ENCODE measurements at regions not wholly inside any gene's neighbourhood (a gene's known extent, or its start where the extent isn't known, plus 50 kb on each side); places are given as distances from the start of the nearest gene placed in this dataset.

DNA sequence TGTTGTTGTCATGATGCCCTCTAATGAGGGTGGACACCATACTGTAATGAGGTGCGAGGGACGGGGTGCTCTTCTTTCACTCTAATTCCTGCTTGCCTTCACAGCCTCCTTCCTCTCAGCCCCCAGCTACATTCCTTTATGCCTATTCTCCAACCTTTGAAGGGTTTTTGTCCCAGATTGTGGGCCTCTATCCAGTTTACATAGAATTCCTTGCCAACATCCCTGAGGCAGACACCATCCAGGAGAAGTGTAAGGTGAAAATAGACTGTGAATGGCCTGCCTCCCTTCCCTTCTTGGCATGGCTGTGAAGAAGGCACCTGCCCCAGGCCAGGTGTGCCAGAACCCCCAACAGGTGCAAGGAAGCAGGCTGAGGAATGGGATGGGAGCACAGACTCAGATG lies 122.3 kb downstream of the CHST1 start:
- no peaks in the 10 kb centered on the region for H3K36me3 ChIP-seq (ENCODE audit: control insufficient read depth in 2 of 2, insufficient read depth in 2 of 2, low read length in 2 of 2)
- peaks cover 0 to 3% of the 10 kb centered on the region in 2 donors for H3K27me3 ChIP-seq (ENCODE audit: control insufficient read depth in 2 of 2, insufficient read depth in 2 of 2, low read length in 2 of 2)
- no peaks in the 10 kb centered on the region for H3K9me3 ChIP-seq (ENCODE audit: control insufficient read depth in 2 of 2, low read length in 2 of 2)
- H3K4me1 ChIP-seq (ENCODE audit: control insufficient read depth in 2 of 2, insufficient read depth in 2 of 2, low read length in 2 of 2) = no peaks in the 10 kb centered on the region
- H3K27ac ChIP-seq (ENCODE audit: low read depth in 2 of 2, low read length in 2 of 2) = no peak overlapping the region
- H3K4me3 ChIP-seq (ENCODE audit: low read length in 2 of 2) = no peak overlapping the region
- H3K9ac ChIP-seq (ENCODE audit: low read depth in 1 of 2, low read length in 2 of 2) = no peak overlapping the region

- Histone ChIP-seq H3K36me3 (ENCODE audit: control insufficient read depth in 2 of 2, insufficient read depth in 2 of 2, low read length in 2 of 2) (no peaks in the 10 kb centered on the region), H3K4me1 (ENCODE audit: control insufficient read depth in 2 of 2, insufficient read depth in 2 of 2, low read length in 2 of 2) (no peaks in the 10 kb centered on the region), H3K27ac (ENCODE audit: low read depth in 2 of 2, low read length in 2 of 2) (no peak overlapping the region), H3K27me3 (ENCODE audit: control insufficient read depth in 2 of 2, insufficient read depth in 2 of 2, low read length in 2 of 2) (peaks cover 0 to 3% of the 10 kb centered on the region in 2 donors), H3K4me3 (ENCODE audit: low read length in 2 of 2) (no peak overlapping the region), H3K9ac (ENCODE audit: low read depth in 1 of 2, low read length in 2 of 2) (no peak overlapping the region), H3K9me3 (ENCODE audit: control insufficient read depth in 2 of 2, low read length in 2 of 2) (no peaks in the 10 kb centered on the region)
Measured at GRCh38 chr11:45541693-45542434, 123.6 kb downstream of the CHST1 start.

DNA sequence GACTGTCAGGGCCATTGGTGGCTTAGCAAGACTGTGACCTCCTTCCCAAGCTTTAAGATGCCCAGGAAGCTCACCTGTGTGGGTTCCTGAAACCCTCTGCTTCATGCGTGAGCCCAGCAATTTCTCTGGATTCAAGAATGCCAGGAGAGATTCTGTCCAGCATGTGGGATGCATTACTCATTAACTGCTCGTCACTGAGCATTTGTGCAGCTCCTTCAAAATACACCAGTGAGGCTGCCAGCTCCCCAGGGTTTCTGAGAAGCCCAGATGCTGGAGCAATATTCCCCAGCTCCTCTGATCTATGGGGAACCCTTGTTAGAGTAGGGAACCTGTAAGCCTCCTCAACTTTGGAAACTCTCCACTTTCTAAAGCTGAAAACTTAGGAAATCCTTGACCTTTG lies 126.5 kb downstream of the CHST1 start:
- Histone ChIP-seq H3K9me3 (ENCODE audit: control insufficient read depth in 2 of 2, low read length in 2 of 2) (no peaks in the 10 kb centered on the region), H3K36me3 (ENCODE audit: control insufficient read depth in 2 of 2, insufficient read depth in 2 of 2, low read length in 2 of 2) (no peaks in the 10 kb centered on the region), H3K9ac (ENCODE audit: low read depth in 1 of 2, low read length in 2 of 2) (no peak overlapping the region), H3K27ac (ENCODE audit: low read depth in 2 of 2, low read length in 2 of 2) (no peak overlapping the region), H3K27me3 (ENCODE audit: control insufficient read depth in 2 of 2, insufficient read depth in 2 of 2, low read length in 2 of 2) (peaks cover 0 to 3% of the 10 kb centered on the region in 2 donors), H3K4me3 (ENCODE audit: low read length in 2 of 2) (no peak overlapping the region), H3K4me1 (ENCODE audit: control insufficient read depth in 2 of 2, insufficient read depth in 2 of 2, low read length in 2 of 2) (no peaks in the 10 kb centered on the region)

DNA sequence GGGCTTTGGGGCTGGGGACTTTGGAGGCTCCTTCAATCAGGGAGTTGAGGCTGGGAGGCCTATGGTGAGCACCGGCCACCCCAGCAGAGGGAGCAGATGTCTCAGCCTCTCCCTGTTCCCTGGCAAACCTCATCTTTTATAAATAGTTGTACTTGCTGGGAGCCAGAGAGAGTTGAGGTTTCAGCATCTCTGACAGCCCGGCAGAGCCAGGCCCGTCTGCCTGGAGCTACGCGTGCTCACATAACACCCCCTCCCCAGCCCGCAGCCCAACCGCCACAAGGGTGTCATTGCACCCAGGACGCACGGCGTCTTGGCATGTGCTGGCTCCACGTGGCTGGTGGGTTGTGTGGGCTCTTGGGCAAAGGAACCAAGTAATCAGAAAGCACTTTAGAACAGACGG lies 127.1 kb downstream of the CHST1 start:
- Histone ChIP-seq H3K27me3 (ENCODE audit: control insufficient read depth in 2 of 2, insufficient read depth in 2 of 2, low read length in 2 of 2) (peaks cover 0 to 3% of the 10 kb centered on the region in 2 donors), H3K27ac (ENCODE audit: low read depth in 2 of 2, low read length in 2 of 2) (no peak overlapping the region), H3K4me3 (ENCODE audit: low read length in 2 of 2) (no peak overlapping the region), H3K4me1 (ENCODE audit: control insufficient read depth in 2 of 2, insufficient read depth in 2 of 2, low read length in 2 of 2) (no peaks in the 10 kb centered on the region), H3K9me3 (ENCODE audit: control insufficient read depth in 2 of 2, low read length in 2 of 2) (no peaks in the 10 kb centered on the region), H3K36me3 (ENCODE audit: control insufficient read depth in 2 of 2, insufficient read depth in 2 of 2, low read length in 2 of 2) (no peaks in the 10 kb centered on the region), H3K9ac (ENCODE audit: low read depth in 1 of 2, low read length in 2 of 2) (no peak overlapping the region)

DNA sequence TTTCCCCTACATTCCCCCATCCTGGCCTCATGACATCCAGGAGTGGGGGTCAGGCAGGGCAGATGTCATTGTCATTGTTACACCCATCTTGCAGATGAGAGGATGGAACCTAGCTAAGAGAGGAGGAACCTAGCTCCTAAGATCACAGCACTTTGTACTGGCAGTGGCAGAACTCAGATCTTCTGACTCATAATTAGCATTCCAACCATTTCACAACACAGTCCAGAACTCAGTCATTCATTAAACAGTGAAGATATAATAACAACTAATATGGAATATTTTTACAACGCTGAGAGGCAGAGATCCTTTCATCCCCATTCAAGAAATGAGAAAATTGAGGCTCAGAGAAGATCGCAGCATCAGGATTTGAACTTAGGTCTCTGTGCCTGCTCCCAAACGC lies 127.8 kb downstream of the CHST1 start:
- H3K27ac ChIP-seq (ENCODE audit: low read depth in 2 of 2, low read length in 2 of 2) = no peak overlapping the region
- H3K9me3 ChIP-seq (ENCODE audit: control insufficient read depth in 2 of 2, low read length in 2 of 2) = no peaks in the 10 kb centered on the region

DNA sequence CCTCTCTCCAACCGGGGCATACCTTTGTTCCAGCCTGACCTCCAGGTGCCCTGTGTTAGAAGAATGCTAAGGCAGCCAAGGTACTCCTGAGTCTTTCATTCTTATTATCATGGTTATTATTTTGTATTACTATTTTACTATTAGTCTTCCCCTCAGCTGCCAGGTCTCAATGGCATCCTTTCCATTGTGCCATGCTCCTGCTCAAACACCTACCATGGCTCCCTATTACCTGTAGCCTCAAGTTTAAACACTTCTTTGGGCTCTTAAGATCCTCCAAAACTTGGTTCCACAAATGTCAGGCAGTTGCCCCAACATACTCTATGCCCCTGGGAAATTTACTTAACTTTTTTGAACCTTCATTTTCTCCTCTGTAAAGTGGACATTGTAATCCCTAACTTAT lies 130.4 kb downstream of the CHST1 start:
- H3K4me3 ChIP-seq (ENCODE audit: low read length in 2 of 2) = no peak overlapping the region

More for the DNA sequence above, 127.8 kb downstream of the CHST1 start:
- Histone ChIP-seq H3K27me3 (ENCODE audit: control insufficient read depth in 2 of 2, insufficient read depth in 2 of 2, low read length in 2 of 2) (peaks cover 0 to 3% of the 10 kb centered on the region in 2 donors), H3K4me3 (ENCODE audit: low read length in 2 of 2) (no peak overlapping the region), H3K9ac (ENCODE audit: low read depth in 1 of 2, low read length in 2 of 2) (no peak overlapping the region), H3K4me1 (ENCODE audit: control insufficient read depth in 2 of 2, insufficient read depth in 2 of 2, low read length in 2 of 2) (no peaks in the 10 kb centered on the region), H3K36me3 (ENCODE audit: control insufficient read depth in 2 of 2, insufficient read depth in 2 of 2, low read length in 2 of 2) (no peaks in the 10 kb centered on the region)

GRCh38 chr11:45534132-45534531 lies 131.3 kb downstream of the CHST1 start:
- H3K27me3 ChIP-seq (ENCODE audit: control insufficient read depth in 2 of 2, insufficient read depth in 2 of 2, low read length in 2 of 2) = no peaks in the 10 kb centered on the region
- no peaks in the 10 kb centered on the region for H3K9me3 ChIP-seq (ENCODE audit: control insufficient read depth in 2 of 2, low read length in 2 of 2)
- H3K36me3 ChIP-seq (ENCODE audit: control insufficient read depth in 2 of 2, insufficient read depth in 2 of 2, low read length in 2 of 2) = no peaks in the 10 kb centered on the region
- H3K4me3 ChIP-seq (ENCODE audit: low read length in 2 of 2) = no peak overlapping the region
- no peak overlapping the region for H3K27ac ChIP-seq (ENCODE audit: low read depth in 2 of 2, low read length in 2 of 2)
- no peak overlapping the region for H3K9ac ChIP-seq (ENCODE audit: low read depth in 1 of 2, low read length in 2 of 2)
- H3K4me1 ChIP-seq (ENCODE audit: control insufficient read depth in 2 of 2, insufficient read depth in 2 of 2, low read length in 2 of 2) = no peaks in the 10 kb centered on the region

More for the DNA sequence above, 130.4 kb downstream of the CHST1 start:
- Histone ChIP-seq H3K27me3 (ENCODE audit: control insufficient read depth in 2 of 2, insufficient read depth in 2 of 2, low read length in 2 of 2) (no peaks in the 10 kb centered on the region), H3K4me1 (ENCODE audit: control insufficient read depth in 2 of 2, insufficient read depth in 2 of 2, low read length in 2 of 2) (no peaks in the 10 kb centered on the region), H3K27ac (ENCODE audit: low read depth in 2 of 2, low read length in 2 of 2) (no peak overlapping the region), H3K36me3 (ENCODE audit: control insufficient read depth in 2 of 2, insufficient read depth in 2 of 2, low read length in 2 of 2) (no peaks in the 10 kb centered on the region), H3K9ac (ENCODE audit: low read depth in 1 of 2, low read length in 2 of 2) (no peak overlapping the region), H3K9me3 (ENCODE audit: control insufficient read depth in 2 of 2, low read length in 2 of 2) (no peaks in the 10 kb centered on the region)

- Histone ChIP-seq H3K27ac (ENCODE audit: low read depth in 2 of 2, low read length in 2 of 2) (no peak overlapping the region), H3K4me1 (ENCODE audit: control insufficient read depth in 2 of 2, insufficient read depth in 2 of 2, low read length in 2 of 2) (no peaks in the 10 kb centered on the region), H3K9me3 (ENCODE audit: control insufficient read depth in 2 of 2, low read length in 2 of 2) (no peaks in the 10 kb centered on the region), H3K4me3 (ENCODE audit: low read length in 2 of 2) (no peak overlapping the region), H3K36me3 (ENCODE audit: control insufficient read depth in 2 of 2, insufficient read depth in 2 of 2, low read length in 2 of 2) (no peaks in the 10 kb centered on the region), H3K9ac (ENCODE audit: low read depth in 1 of 2, low read length in 2 of 2) (no peak overlapping the region), H3K27me3 (ENCODE audit: control insufficient read depth in 2 of 2, insufficient read depth in 2 of 2, low read length in 2 of 2) (no peaks in the 10 kb centered on the region)
Measured at GRCh38 chr11:45532546-45532945, 132.9 kb downstream of the CHST1 start.

GRCh38 chr11:45530776-45531175 lies 134.6 kb downstream of the CHST1 start:
- Histone ChIP-seq H3K27ac (ENCODE audit: low read depth in 2 of 2, low read length in 2 of 2) (no peak overlapping the region), H3K9me3 (ENCODE audit: control insufficient read depth in 2 of 2, low read length in 2 of 2) (no peaks in the 10 kb centered on the region), H3K4me1 (ENCODE audit: control insufficient read depth in 2 of 2, insufficient read depth in 2 of 2, low read length in 2 of 2) (no peaks in the 10 kb centered on the region), H3K4me3 (ENCODE audit: low read length in 2 of 2) (no peak overlapping the region), H3K27me3 (ENCODE audit: control insufficient read depth in 2 of 2, insufficient read depth in 2 of 2, low read length in 2 of 2) (no peaks in the 10 kb centered on the region), H3K36me3 (ENCODE audit: control insufficient read depth in 2 of 2, insufficient read depth in 2 of 2, low read length in 2 of 2) (no peaks in the 10 kb centered on the region), H3K9ac (ENCODE audit: low read depth in 1 of 2, low read length in 2 of 2) (no peak overlapping the region)

DNA sequence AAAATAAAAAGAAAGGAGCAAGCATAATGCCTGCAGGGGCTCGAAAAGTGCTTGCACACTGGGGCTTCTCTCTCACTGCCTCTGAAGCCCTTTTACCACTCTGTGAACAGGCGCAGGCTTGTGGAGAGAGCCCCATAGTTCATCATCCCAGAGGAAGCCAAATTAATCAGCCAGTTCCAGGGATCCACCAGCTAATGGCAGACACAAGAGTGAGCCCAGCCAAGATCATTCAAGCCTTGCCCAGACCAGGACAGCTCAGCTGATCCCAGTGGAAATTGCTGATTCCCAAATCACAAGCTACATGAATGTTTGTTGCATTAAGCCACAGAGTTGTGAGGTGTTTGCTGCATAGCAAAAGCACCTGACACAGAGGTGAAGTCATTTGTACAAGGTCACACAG lies 135.3 kb downstream of the CHST1 start:
- no peak overlapping the region for H3K27ac ChIP-seq (ENCODE audit: low read depth in 2 of 2, low read length in 2 of 2)
- H3K9ac ChIP-seq (ENCODE audit: low read depth in 1 of 2, low read length in 2 of 2) = no peak overlapping the region
- no peaks in the 10 kb centered on the region for H3K27me3 ChIP-seq (ENCODE audit: control insufficient read depth in 2 of 2, insufficient read depth in 2 of 2, low read length in 2 of 2)
- no peak overlapping the region for H3K4me3 ChIP-seq (ENCODE audit: low read length in 2 of 2)
- H3K36me3 ChIP-seq (ENCODE audit: control insufficient read depth in 2 of 2, insufficient read depth in 2 of 2, low read length in 2 of 2) = no peaks in the 10 kb centered on the region
- H3K9me3 ChIP-seq (ENCODE audit: control insufficient read depth in 2 of 2, low read length in 2 of 2) = no peaks in the 10 kb centered on the region
- no peaks in the 10 kb centered on the region for H3K4me1 ChIP-seq (ENCODE audit: control insufficient read depth in 2 of 2, insufficient read depth in 2 of 2, low read length in 2 of 2)
